Kidney glomerular epithelial cell (primary cell): ENCODE measurements at regions not wholly inside any gene's neighbourhood (a gene's known extent, or its start where the extent isn't known, plus 50 kb on each side); places are given as distances from the start of the nearest gene placed in this dataset.
"Not testable (repeated sequence)": the region's sequence is repeated elsewhere in the genome, so short reads cannot be mapped to it uniquely, and the experiment has no call there.

Experiments used
- DNase-seq: peaks from one replicate; lab custom pipeline; 2025; lab: John Stamatoyannopoulos, UW

DNA sequence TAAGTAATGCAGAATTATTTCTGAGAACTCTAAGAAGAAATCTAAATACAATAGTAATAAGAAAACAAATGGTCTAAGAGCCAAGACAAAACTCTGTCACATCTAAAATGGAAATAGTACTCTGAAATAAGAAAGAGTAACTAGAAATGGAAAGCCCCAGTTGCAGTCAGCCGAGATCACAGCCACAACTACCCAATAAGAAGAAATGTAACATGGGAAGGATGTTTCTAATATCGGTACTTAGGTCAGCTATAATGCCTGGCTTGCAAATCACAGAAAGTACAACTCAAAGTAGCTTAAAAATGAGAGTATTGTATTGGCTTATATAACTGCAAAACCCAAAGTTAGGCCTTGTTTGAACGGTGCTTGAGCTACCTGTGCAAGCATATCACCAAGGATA lies 58.6 kb upstream of the USP25 start:
- DNase-seq = no peak

DNA sequence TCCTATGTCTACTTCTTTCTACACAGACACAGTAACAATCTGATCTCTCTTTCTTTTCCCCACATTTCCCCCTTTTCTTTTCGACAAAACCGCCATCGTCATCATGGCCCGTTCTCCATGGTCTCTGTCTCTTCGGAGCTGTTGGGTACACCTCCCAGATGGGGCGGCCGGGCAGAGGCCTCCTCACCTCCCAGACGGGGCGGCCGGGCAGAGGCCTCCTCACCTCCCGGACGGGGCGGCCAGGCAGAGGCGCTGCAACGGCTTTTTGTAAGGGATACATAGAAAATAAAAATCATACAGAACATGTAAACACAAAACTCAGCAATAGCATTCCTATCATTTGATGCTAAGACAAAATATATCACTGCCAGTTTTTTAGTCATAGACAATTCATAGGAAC lies 57.2 kb upstream of the USP25 start:
- DNase-seq = not testable (repeated sequence)

DNA sequence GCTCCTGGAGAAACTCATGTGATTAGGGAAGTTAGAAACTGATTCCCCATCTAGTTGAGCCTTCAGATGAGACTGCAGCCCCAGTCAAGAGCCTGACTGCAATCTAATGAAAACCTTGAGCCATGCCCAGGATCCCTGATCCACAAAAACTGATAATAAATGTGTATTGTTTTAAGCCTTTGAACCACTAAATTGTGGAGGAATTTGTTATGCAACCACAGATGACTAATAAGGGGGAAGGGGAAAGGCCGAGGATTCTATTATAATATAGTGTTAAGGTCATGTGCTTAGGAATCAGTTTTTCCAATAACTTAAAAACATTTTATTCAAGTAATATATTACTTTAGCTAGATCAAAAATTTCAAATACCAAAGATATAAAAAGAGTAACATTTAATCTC lies 52.8 kb upstream of the USP25 start:
- DNase-seq = no peak

DNA sequence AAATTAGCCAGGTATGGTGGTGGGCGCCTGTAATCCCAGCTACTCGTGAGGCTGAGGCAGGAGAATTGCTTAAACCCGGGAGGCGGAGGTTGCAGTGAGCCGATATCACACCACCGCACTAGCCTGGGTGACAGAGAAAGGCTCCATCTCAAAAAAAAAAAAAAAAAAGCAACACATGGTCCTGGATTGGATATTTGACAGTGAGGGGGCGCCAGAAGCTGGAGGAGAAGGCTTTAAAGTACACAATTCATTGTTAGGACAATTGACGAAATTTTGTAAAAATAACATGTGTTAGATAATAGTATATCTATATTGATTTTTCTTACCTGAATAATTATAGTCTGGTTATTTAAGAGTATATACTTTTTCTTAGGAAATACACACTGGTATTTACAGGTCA lies 50.2 kb upstream of the USP25 start:
- no peak for DNase-seq
